Fibroblast of skin of back (primary cell): ENCODE measurements at regions not wholly inside any gene's neighbourhood (a gene's known extent, or its start where the extent isn't known, plus 50 kb on each side); places are given as distances from the start of the nearest gene placed in this dataset.

Source experiments
- DNase-seq: peaks from one replicate; pipeline ENCODE4 v3.0.0-alpha.2; 2013

- peak; percentile 75 for DNase-seq
Observed at GRCh38 chr18:49656073-49656692, 94.3 kb downstream of the LIPG start.

- no peak for DNase-seq
Observed at GRCh38 chr18:49655266-49656072, 93.6 kb downstream of the LIPG start.

- DNase-seq, result no peak
Observed at GRCh38 chr18:49654347-49654746, 92.5 kb downstream of the LIPG start.

- no peak for DNase-seq
Observed at GRCh38 chr18:49652881-49653724, 91.2 kb downstream of the LIPG start.

GRCh38 chr18:49651033-49651432, 89.2 kb downstream of the LIPG start:
- DNase-seq, result no peak

- no peak for DNase-seq
Observed at GRCh38 chr18:49650426-49650891, 88.6 kb downstream of the LIPG start.

GRCh38 chr18:49648811-49649210, 87.0 kb downstream of the LIPG start:
- no peak for DNase-seq
